ENCODE measurements at regions not wholly inside any gene's neighbourhood (a gene's known extent, or its start where the extent isn't known, plus 50 kb on each side); places are given as distances from the start of the nearest gene placed in this dataset.
"Not testable (repeated sequence)": the region's sequence is repeated elsewhere in the genome, so short reads cannot be mapped to it uniquely, and the experiment has no call there.

GRCh38 chr11:25628030-25628429 is 703.9 kb upstream of the ANO3 start:
- DNase-seq, result no peak

DNA sequence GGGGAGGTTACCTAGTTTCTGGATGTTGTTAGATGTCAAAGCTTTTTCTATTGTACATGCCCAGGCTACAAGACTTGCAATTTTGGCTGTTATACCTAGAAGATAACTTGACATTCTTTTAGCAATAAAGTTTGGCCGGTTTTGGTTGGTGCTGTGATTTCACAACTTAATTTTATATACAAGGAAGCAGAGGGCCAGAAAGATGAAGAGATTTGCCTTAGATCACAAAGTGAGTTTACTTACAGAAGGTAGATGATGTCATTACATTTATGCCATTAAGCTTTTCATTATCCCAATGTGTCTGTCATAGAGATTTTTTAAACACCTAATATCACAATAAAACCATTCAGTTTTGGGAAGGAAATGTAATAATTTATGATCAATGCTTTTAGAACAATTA is 698.7 kb upstream of the ANO3 start:
- DNase-seq, result no peak

GRCh38 chr11:25649220-25649619 is 682.7 kb upstream of the ANO3 start:
- DNase-seq, result not testable (repeated sequence)

DNA sequence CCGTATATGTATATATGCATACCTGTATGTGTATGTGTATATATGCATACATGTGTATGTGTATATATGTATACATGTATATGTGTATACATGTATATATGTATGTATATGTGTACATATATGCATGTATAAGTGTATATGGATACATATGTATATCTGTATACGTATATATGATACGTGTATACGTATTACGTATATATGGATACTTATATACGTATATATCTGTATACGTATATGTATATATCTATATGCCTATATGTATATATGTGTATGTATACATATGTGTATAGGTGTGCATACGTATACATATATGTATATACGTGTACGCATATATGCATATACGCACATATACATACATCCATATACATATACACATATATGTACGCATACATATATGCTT is 681.6 kb upstream of the ANO3 start:
- no peak for DNase-seq

DNA sequence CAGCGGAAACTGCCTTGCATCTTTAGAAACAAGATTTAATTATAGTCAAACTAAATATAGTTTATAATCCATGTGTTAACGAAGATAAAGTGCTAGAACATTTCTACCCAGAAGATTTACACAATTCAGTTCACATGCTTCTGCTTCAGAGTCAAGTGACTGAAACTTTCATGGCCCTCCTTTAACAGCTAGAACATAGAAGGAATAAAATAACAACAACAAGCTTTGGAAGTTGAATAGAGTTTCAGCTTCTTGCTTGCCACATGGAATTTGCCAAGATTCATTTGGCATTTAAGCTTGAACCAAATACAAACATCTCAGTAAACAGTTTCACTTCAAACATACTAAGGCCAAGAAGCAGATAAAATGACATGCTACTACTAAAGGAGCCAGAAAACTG is 676.3 kb upstream of the ANO3 start:
- DNase-seq, result no peak

DNA sequence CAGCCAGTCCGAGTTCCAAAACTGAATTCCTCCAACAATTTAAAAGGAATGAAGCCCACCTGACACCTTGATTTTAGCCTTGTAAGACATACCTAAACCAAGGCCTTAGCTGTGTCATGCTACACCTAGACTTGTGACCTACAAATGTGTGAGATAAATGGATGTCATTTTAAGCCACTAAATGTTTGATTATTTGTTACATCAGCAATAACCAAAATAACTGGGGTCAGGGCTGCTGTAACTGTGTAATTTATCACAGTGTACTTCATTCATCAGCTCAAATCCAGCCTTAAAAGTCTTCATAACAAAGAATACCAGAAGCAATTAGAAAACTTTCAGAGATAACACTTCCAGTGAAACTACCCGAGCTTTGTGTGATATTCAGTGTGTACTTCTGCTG is 673.0 kb upstream of the ANO3 start:
- no peak for DNase-seq

- no peak for DNase-seq
Observed at GRCh38 chr11:25659706-25660105, 672.2 kb upstream of the ANO3 start.

DNA sequence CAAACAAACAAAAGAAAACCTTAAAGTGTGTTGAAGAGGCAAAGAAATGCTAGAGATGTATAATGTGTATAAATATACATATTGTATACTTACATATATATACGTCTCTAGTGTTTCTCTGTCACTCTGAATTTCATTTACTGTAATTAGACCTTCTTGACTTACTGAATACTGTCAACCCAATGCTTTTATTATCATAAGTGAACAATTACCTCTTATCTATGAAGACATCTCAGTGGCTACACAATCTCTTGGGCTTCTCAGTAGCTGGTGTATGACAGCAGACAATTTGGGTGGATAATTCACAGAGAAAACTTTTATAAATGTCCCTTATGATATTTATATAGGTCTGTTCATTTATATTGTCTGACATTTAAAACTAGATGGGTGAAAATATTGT is 664.1 kb upstream of the ANO3 start:
- DNase-seq, result no peak

- DNase-seq, result no peak
Observed at GRCh38 chr11:25691959-25692358, 640.0 kb upstream of the ANO3 start.

DNA sequence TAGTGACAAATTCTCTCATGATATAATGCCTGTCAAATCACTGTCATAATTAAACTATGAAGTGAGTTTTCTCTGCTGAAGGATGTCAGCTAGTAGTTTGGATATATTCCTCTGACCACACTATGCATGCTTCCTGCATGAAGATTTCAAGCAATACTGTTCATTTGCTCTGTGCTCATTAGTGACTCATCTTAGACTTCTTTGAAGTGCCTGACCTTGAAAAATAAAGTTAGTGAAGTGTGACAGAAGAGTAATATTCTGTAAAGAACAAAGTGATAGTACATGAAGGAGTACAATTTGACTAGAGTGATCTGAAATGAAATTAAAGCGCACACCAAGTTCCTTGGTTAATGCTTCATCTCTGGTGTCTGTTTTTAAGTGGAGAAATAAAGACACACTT is 629.5 kb upstream of the ANO3 start:
- no peak for DNase-seq

- DNase-seq, result no peak
Observed at GRCh38 chr11:25710975-25711374, 621.0 kb upstream of the ANO3 start.

- no peak for DNase-seq
Observed at GRCh38 chr11:25727944-25728343, 604.0 kb upstream of the ANO3 start.

GRCh38 chr11:25730230-25730629 is 601.7 kb upstream of the ANO3 start:
- no peak for DNase-seq

DNA sequence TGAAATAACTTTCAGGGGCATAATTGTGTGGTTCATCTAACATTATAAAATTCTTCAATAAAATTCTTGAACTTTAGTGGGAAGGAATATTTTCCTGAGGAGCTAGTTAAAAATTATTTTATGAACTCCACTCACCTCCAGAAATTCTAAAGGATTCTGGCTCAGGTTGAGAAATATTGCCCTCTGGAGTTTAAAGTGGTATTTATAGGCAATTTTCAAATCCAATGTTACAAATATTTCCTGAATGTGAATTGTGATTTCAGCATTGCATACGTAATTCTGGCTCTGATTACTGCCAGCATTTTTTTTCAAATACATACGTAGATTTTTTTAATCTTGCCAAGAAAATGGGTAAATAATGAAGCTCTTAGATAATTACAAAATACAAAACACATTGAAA is 598.2 kb upstream of the ANO3 start:
- DNase-seq, result no peak

DNA sequence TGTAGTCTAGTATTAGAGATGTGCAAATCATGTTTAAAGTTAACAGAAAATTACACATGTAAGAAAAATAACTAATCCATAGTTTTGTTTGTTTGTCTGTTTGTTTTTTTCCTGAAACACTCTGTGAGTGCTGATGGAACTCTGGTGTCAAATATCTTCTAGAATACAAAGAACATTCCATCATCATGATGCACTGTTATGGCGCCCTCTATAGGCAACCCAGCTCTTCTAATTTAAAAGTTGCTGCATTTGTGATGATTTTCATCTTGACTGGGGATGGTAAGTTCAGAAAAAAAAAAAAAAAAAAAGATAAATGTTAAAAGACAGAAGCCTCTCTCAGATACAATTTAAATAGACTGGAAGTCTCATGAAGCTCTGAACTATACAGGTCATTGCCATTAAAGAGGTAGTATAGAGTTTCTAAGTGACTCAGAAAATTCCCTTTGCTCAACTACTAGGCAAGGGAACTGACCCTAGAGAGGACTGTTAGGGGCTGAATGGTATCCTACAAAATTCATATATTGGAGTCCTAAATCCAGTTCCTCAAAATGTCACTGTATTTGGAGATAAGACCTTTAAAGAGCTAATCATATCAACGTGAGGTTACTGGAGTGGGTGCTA is 597.2 kb upstream of the ANO3 start:
- DNase-seq, result peak; percentile 18

DNA sequence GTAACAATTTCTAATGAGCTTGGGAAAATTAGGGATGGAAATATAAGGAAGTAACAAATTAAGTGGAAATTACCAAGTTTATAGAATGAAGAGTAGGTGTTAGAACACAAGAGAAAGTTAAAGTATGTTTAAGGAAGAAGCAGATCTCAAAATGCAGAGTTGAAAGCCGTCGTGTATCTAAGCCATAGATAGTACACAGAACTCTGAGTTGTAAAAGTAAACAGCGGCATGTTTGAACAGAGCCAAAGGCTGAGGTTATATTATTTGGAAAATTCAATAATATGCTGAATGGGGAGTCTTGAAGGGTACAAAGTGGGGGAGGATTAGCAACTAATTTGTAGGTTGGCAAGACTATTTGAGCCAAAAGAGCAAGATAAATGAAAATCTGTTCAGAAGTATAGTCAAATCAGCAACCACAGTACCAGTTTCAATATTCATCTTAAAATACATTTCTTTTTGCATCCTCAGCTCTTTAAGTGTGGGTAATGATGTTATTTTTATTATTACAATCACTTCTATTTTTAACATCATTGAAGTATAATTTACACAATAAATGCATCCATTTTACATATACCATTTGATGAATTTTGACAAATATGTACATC is 594.8 kb upstream of the ANO3 start:
- no peak for DNase-seq

DNA sequence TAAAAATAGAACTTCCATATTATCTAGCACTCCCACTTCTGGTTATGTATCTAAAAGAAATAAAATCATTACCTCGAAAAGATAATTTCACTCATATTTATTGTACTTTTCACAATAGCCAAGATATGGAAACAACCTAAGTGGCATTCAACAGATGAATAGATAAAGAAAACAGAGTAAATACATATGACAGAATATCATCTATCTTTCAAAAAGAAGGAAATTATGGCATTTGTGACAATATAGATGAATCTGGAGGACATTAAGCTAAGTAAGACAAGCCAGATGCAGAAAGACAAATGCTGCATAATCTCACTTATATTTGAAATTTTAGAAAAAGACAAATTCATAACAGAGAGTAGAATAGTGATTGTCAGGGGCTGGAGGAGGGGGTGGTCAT is 590.0 kb upstream of the ANO3 start:
- no peak for DNase-seq

GRCh38 chr11:25742800-25743199 is 589.1 kb upstream of the ANO3 start:
- no peak for DNase-seq

GRCh38 chr11:25755381-25755780 is 576.5 kb upstream of the ANO3 start:
- no peak for DNase-seq

- no peak for DNase-seq
Observed at GRCh38 chr11:25755918-25756584, 575.9 kb upstream of the ANO3 start.

DNA sequence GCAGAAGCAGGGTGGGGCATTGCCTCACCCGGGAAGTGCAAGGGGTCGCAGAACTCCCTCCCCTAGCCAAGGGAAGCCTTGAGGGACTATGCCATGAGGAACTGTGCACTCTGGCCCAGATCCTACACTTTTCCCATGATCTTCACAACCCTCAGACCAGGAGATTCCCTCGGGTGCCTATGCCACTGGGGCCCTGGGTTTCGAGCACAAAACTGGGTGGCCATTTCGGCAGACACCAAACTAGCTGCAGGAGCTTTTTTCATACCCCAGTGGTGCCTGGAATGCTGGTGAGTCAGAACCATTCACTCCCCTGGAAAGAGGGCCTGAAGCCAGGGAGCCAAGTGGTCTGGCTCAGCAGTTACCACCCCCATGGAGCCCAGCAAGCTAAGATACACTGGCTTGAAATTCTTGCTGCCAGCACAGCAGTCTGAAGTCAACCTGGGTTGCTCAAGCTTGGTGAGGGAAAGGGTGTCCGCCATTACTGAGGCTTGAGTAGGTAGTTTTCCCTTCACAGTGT is 573.7 kb upstream of the ANO3 start:
- DNase-seq, result no peak

GRCh38 chr11:25766332-25767015 is 565.5 kb upstream of the ANO3 start:
- no peak for DNase-seq

GRCh38 chr11:25769287-25769686 is 562.6 kb upstream of the ANO3 start:
- no peak for DNase-seq

DNA sequence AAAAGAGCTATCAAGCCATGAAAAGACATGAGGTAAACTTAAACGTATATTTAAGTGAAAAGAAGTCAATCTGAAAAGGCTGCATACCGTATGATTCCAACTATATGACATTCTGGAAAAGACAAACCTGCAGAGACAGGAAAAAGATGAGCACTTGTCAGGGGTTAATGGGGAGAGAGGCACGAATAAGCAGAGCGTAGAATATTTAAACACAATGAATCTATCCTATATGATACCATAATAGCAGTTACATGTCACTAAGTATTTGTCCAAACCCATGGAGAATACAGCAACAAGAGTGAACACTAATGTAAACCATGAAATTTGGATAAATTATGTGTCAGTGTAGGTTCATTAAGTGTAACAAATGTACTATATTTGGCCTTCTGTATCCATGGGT is 560.3 kb upstream of the ANO3 start:
- DNase-seq, result no peak

All from NCI-H526 treated with DMSO at 0.1 percent for 48 hours (cell line).